ENCODE measurements at regions not wholly inside any gene's neighbourhood (a gene's known extent, or its start where the extent isn't known, plus 50 kb on each side); places are given as distances from the start of the nearest gene placed in this dataset.

DNA sequence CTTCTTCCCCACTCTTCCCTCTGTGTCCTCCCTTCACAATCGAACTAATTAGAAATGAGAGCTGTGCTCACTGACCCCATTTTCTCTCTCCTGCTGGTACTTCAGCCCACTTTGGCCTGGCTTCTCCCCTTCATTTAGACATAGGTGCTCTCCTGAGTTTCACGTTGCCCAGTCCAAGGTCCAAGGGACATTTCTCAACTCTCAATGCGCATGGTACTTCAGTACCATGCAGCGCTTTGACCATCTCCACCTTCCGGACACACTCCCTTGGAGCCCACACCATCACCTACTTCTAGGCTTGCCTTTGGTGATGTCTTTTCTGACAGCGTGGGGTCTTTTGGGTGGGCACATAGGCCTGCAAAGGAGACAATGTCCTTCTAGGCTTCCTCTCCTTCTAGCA, 99.7 kb downstream of the ABHD5 start:
- TF ChIP-seq EZH2 (IDR thresholded peaks at IDR 0.05; ENCODE audit: low read length, missing control alignments) = no peak
- TF ChIP-seq, protein P1, sequence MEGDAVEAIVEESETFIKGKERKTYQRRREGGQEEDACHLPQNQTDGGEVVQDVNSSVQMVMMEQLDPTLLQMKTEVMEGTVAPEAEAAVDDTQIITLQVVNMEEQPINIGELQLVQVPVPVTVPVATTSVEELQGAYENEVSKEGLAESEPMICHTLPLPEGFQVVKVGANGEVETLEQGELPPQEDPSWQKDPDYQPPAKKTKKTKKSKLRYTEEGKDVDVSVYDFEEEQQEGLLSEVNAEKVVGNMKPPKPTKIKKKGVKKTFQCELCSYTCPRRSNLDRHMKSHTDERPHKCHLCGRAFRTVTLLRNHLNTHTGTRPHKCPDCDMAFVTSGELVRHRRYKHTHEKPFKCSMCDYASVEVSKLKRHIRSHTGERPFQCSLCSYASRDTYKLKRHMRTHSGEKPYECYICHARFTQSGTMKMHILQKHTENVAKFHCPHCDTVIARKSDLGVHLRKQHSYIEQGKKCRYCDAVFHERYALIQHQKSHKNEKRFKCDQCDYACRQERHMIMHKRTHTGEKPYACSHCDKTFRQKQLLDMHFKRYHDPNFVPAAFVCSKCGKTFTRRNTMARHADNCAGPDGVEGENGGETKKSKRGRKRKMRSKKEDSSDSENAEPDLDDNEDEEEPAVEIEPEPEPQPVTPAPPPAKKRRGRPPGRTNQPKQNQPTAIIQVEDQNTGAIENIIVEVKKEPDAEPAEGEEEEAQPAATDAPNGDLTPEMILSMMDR (conservative IDR thresholded peaks at IDR 0.05 in 1 of 2, IDR thresholded peaks at IDR 0.05 in 1 of 2; ENCODE audit: low read depth in 1 of 2, low read length in 2 of 2) = no peak

Measured in fibroblast of lung (primary cell).